PC-9 (cell line): ENCODE measurements at regions not wholly inside any gene's neighbourhood (a gene's known extent, or its start where the extent isn't known, plus 50 kb on each side); places are given as distances from the start of the nearest gene placed in this dataset.

Experiments used
- CTCF ChIP-seq: fragments of 200-600 bp; sonication (generic); conservative IDR thresholded peaks from 2 replicates; pipeline ENCODE4 v1.6.1; 2017; ENCODE audit warnings: mixed run types, antibody characterized with exemption, mild to moderate bottlenecking, moderate library complexity
- EZH2 ChIP-seq: fragments of 200-600 bp; sonication (generic); IDR thresholded peaks from 2 replicates; pipeline ENCODE4 v1.8.0; 2017; ENCODE audit warnings: antibody characterized with exemption, low read depth

- TF ChIP-seq CTCF (no peak), EZH2 (no peak)
Observed at GRCh38 chr10:131762789-131763696, 137.8 kb upstream of the PPP2R2D start.
